ENCODE measurements at regions not wholly inside any gene's neighbourhood (a gene's known extent, or its start where the extent isn't known, plus 50 kb on each side); places are given as distances from the start of the nearest gene placed in this dataset.

DNA sequence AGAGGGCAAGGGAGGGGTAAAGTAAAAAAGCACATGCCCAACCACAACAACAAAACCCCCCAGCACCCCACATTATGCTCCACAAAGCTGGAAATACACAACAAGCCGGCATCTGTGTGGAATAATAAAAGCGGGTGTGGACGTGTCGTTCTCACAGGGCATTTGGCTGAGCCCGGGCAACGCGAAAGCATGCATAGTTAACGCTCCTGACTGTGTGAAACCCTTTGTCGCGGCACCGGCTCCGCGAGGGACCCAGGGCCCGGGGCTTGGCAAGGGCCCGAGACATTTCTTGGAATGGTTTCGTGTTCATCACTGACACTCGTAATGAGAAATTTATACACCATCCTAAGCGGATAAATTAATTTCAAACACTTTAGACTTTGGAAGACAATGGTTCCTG lies 165.6 kb downstream of the INHBB start:
- FAIRE-seq (no peak), ATAC-seq (no peak), DNase-seq (ENCODE audit: low spot score) (no peak)
- Histone ChIP-seq H3K79me2 (ENCODE audit: insufficient read depth, low read length) (no peaks in the 10 kb centered on the region), H4K20me1 (ENCODE audit: insufficient read depth, low read length) (no peaks in the 10 kb centered on the region), H3K9ac (ENCODE audit: insufficient read depth, low read depth, low read length) (no peak overlapping the region), H3K27me3 (ENCODE audit: control insufficient read depth in 1 of 2, insufficient read depth in 2 of 2, low read length in 2 of 2) (peaks cover 11 to 44% of the 10 kb centered on the region in 2 experiments; a peak in 4 of 5 replicates), H3K9me3 (ENCODE audit: low read length) (no peaks in the 10 kb centered on the region), H3K4me3 (replicated peaks in 1 of 3; ENCODE audit: insufficient read depth in 1 of 3, low read depth in 2 of 3, low read length in 3 of 3) (no peak overlapping the region), H3K4me2 (ENCODE audit: low read depth, low read length) (no peak overlapping the region), H2AFZ (ENCODE audit: low read length) (no peak overlapping the region), H3K4me1 (ENCODE audit: insufficient read depth, low read length) (peaks cover 29% of the 10 kb centered on the region), H3K36me3 (replicated peaks in 1 of 2; ENCODE audit: control insufficient read depth in 1 of 2, insufficient read depth in 2 of 2, low read length in 2 of 2) (no peaks in the 10 kb centered on the region), H3K27ac (ENCODE audit: extremely low read length, insufficient read depth, low read length) (no peak overlapping the region)
- TF ChIP-seq PRMT3 (CRISPR knock-in tag; IDR thresholded peaks at IDR 0.05; ENCODE audit: borderline replicate concordance, low read depth) (no peak), FOXJ3 (CRISPR knock-in tag; IDR thresholded peaks at IDR 0.05; ENCODE audit: borderline replicate concordance) (no peak), REPIN1 (CRISPR knock-in tag; IDR thresholded peaks at IDR 0.05; ENCODE audit: borderline replicate concordance, low read depth) (no peak), CBX2 (IDR thresholded peaks at IDR 0.05; ENCODE audit: low read depth, low read length) (no peak), CBX2 (CRISPR knock-in tag; IDR thresholded peaks at IDR 0.05; ENCODE audit: low read depth) (no peak)
- TF ChIP-seq, protein P1, sequence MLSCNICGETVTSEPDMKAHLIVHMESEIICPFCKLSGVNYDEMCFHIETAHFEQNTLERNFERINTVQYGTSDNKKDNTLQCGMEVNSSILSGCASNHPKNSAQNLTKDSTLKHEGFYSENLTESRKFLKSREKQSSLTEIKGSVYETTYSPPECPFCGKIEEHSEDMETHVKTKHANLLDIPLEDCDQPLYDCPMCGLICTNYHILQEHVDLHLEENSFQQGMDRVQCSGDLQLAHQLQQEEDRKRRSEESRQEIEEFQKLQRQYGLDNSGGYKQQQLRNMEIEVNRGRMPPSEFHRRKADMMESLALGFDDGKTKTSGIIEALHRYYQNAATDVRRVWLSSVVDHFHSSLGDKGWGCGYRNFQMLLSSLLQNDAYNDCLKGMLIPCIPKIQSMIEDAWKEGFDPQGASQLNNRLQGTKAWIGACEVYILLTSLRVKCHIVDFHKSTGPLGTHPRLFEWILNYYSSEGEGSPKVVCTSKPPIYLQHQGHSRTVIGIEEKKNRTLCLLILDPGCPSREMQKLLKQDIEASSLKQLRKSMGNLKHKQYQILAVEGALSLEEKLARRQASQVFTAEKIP (CRISPR knock-in tag; IDR thresholded peaks at IDR 0.05; ENCODE audit: borderline replicate concordance): no peak
- TF ChIP-seq, protein P2, sequence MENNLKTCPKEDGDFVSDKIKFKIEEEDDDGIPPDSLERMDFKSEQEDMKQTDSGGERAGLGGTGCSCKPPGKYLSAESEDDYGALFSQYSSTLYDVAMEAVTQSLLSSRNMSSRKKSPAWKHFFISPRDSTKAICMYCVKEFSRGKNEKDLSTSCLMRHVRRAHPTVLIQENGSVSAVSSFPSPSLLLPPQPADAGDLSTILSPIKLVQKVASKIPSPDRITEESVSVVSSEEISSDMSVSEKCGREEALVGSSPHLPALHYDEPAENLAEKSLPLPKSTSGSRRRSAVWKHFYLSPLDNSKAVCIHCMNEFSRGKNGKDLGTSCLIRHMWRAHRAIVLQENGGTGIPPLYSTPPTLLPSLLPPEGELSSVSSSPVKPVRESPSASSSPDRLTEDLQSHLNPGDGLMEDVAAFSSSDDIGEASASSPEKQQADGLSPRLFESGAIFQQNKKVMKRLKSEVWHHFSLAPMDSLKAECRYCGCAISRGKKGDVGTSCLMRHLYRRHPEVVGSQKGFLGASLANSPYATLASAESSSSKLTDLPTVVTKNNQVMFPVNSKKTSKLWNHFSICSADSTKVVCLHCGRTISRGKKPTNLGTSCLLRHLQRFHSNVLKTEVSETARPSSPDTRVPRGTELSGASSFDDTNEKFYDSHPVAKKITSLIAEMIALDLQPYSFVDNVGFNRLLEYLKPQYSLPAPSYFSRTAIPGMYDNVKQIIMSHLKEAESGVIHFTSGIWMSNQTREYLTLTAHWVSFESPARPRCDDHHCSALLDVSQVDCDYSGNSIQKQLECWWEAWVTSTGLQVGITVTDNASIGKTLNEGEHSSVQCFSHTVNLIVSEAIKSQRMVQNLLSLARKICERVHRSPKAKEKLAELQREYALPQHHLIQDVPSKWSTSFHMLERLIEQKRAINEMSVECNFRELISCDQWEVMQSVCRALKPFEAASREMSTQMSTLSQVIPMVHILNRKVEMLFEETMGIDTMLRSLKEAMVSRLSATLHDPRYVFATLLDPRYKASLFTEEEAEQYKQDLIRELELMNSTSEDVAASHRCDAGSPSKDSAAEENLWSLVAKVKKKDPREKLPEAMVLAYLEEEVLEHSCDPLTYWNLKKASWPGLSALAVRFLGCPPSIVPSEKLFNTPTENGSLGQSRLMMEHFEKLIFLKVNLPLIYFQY (CRISPR knock-in tag; IDR thresholded peaks at IDR 0.05; ENCODE audit: borderline replicate concordance): no peak
- TF ChIP-seq, protein P3, sequence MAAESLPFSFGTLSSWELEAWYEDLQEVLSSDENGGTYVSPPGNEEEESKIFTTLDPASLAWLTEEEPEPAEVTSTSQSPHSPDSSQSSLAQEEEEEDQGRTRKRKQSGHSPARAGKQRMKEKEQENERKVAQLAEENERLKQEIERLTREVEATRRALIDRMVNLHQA (CRISPR knock-in tag; IDR thresholded peaks at IDR 0.05): no peak
- ChIA-PET POLR2A (interaction anchor here (0.6 to 2.8 kb wide), 2 partner anchors 45 to 164 kb away, joined by 3 to 16 read pairs; no protein-coding TSS in a partner anchor), CTCF (ENCODE audit: low intra/inter-chr PET ratio, low total read pairs) (no interaction called here)
- in situ Hi-C loops (cut with HindIII; ENCODE audit: extremely low pct_ligation_motif_present, low pct_unique_long_range_greater_than_20kb) (loop anchor here (10.0 kb wide), 1 partner anchor 167 kb away; the partner anchor contains the start of gene INHBB), intact Hi-C loops (cut with micrococcal nuclease; ENCODE audit: unreplicated experiment) (no loop called here)
- no TSS peak for BruUV-seq (replicated peaks)
- 84% methylated on average over 18 of the region's 18 CpGs for WGBS (ENCODE audit: low lambda C conversion rate)
